Upper lobe of right lung (tissue), 1 donor: ENCODE measurements at regions not wholly inside any gene's neighbourhood (a gene's known extent, or its start where the extent isn't known, plus 50 kb on each side); places are given as distances from the start of the nearest gene placed in this dataset.

Source experiments
- ATAC-seq: fragments of 200-7000 bp; cut with Tn5 transposase; one replicate; pipeline ENCODE4 v1.9.1; 2020; ENCODE audit warnings: mild to moderate bottlenecking, moderate library complexity
- DNase-seq: peaks from one replicate; pipeline ENCODE4 v3.0.0-alpha.2; 2020
- H3K27ac ChIP-seq: fragments of 200-600 bp; one replicate; pipeline ENCODE4 v1.8.0; 2022
- H3K27me3 ChIP-seq: fragments of 200-600 bp; one replicate; pipeline ENCODE4 v1.8.0; 2022; ENCODE audit warnings: mild to moderate bottlenecking
- H3K36me3 ChIP-seq: fragments of 200-600 bp; one replicate; pipeline ENCODE4 v1.8.0; 2022
- H3K4me1 ChIP-seq: fragments of 200-600 bp; one replicate; pipeline ENCODE4 v1.8.0; 2022
- H3K4me3 ChIP-seq: fragments of 200-600 bp; one replicate; pipeline ENCODE4 v1.8.0; 2022; ENCODE audit warnings: mild to moderate bottlenecking
- H3K9me3 ChIP-seq: fragments of 200-600 bp; one replicate; pipeline ENCODE4 v1.8.0; 2022
- intact Hi-C: fragments of 100-400 bp; cut with DNase I; formaldehyde crosslinking; loops from one replicate; pipeline ENCODE4 v1.11.0; 2022
- TF ChIP-seq, protein P1 (sequence below): fragments of 200-600 bp; IDR thresholded peaks from one replicate; pipeline ENCODE4 v1.8.0; 2022; ENCODE audit warnings: antibody characterized with exemption
- donor health status: DM: no; HTN: yes; CAD: no; lungs with severe emphysema.

DNA sequence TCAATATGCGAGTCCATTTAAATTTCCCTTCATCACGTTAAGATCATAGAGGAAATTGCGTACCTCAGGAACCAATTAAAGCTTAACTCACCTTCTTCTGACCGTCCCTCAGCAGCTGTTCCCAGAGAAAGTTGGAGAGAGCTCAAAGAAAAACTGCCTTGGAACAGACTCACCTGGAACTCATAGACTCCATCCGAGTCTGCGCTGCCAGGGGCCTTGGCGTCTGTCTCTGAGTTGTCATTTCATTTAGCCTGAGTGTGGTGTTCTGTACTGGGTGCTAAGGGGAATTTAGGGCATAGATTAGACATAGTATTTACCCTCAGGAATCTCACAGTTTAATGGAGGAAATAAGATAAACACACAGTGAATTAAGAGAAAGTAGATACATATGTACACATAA, 892.7 kb downstream of the TLE1 start:
- no peak for DNase-seq
- ATAC-seq: no peak

DNA sequence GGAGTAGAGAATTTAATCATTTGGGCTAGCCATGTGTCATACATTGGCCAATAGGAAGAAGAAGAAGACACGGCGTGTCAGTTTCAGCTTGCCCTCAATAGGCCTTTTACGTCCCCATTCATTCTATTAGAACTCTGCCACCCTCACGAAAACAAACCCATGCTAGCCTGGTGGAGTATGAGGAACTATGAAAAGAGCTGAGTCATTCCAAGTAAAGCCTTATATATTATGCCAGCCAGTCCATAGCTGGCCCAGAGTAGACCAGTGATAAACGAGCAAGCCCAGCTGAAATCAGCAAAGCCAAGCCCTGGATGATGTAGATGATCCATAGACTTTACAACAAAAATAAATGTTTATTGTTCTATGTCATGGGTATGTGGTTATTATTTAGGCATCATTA, 895.1 kb downstream of the TLE1 start:
- no peak overlapping the region for H3K27ac ChIP-seq
- H3K27me3 ChIP-seq: no peaks in the 10 kb centered on the region
- ATAC-seq (no peak), DNase-seq (no peak)
- TF ChIP-seq, protein P1, sequence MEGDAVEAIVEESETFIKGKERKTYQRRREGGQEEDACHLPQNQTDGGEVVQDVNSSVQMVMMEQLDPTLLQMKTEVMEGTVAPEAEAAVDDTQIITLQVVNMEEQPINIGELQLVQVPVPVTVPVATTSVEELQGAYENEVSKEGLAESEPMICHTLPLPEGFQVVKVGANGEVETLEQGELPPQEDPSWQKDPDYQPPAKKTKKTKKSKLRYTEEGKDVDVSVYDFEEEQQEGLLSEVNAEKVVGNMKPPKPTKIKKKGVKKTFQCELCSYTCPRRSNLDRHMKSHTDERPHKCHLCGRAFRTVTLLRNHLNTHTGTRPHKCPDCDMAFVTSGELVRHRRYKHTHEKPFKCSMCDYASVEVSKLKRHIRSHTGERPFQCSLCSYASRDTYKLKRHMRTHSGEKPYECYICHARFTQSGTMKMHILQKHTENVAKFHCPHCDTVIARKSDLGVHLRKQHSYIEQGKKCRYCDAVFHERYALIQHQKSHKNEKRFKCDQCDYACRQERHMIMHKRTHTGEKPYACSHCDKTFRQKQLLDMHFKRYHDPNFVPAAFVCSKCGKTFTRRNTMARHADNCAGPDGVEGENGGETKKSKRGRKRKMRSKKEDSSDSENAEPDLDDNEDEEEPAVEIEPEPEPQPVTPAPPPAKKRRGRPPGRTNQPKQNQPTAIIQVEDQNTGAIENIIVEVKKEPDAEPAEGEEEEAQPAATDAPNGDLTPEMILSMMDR: no peak
- intact Hi-C loops: no loop called here
- no peaks in the 10 kb centered on the region for H3K36me3 ChIP-seq
- H3K9me3 ChIP-seq: no peaks in the 10 kb centered on the region
- no peak overlapping the region for H3K4me3 ChIP-seq
- H3K4me1 ChIP-seq: peaks cover 4% of the 10 kb centered on the region

More for the DNA sequence above, 892.7 kb downstream of the TLE1 start:
- Histone ChIP-seq H3K27ac (no peak overlapping the region), H3K27me3 (no peaks in the 10 kb centered on the region), H3K36me3 (no peaks in the 10 kb centered on the region), H3K4me3 (no peak overlapping the region), H3K4me1 (peaks cover 5% of the 10 kb centered on the region), H3K9me3 (no peaks in the 10 kb centered on the region)
- intact Hi-C loops: no loop called here
- TF ChIP-seq, protein P1: no peak

DNA sequence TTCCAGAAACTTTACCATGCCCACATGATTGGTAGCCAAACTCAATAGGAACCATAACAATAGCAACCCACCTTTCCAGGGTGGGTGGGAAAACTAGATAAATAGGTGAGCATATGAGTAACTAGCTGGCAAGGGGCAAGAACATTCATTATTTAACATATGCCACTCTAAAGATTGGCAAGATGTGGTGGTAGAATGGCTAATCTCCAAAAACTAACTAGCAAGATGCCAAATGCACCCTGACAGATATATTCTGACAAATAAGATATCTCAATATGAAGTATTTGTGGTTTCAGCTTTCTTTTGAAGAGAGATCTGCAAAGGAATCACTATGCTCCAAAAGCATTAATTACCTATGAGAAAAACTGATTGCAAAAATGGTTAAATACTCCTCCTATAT, 895.6 kb downstream of the TLE1 start:
- Histone ChIP-seq H3K27me3 (no peaks in the 10 kb centered on the region), H3K9me3 (no peaks in the 10 kb centered on the region), H3K4me1 (no peaks in the 10 kb centered on the region), H3K4me3 (no peak overlapping the region), H3K36me3 (no peaks in the 10 kb centered on the region), H3K27ac (no peak overlapping the region)
- ATAC-seq (no peak), DNase-seq (no peak)
- TF ChIP-seq, protein P1: no peak
- intact Hi-C loops: no loop called here

DNA sequence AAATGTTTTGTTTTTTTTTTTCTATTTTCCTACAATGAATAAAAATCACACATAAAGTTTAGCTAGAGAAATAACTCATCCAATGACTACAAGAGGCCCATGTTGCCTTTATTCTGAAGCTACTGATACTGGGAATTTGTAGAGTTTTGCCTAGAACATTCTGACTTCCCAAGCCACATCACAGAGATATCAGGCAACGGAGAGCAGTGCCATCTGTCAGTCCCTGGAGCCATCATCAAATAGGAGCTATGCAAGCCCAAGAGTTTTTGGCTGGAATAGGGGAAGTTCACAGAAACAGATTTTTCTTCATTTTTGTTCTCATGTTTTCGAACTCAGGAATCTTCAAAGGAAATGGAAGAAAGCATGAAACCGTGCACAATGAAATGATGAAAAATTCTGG, 896.6 kb downstream of the TLE1 start:
- no peaks in the 10 kb centered on the region for H3K36me3 ChIP-seq
- ATAC-seq (peak; percentile 47), DNase-seq (no peak)
- H3K4me1 ChIP-seq: no peaks in the 10 kb centered on the region
- intact Hi-C loops: no loop called here
- H3K9me3 ChIP-seq: no peaks in the 10 kb centered on the region
- no peaks in the 10 kb centered on the region for H3K27me3 ChIP-seq
- H3K27ac ChIP-seq: no peak overlapping the region
- TF ChIP-seq, protein P1: no peak
- H3K4me3 ChIP-seq: no peak overlapping the region

DNA sequence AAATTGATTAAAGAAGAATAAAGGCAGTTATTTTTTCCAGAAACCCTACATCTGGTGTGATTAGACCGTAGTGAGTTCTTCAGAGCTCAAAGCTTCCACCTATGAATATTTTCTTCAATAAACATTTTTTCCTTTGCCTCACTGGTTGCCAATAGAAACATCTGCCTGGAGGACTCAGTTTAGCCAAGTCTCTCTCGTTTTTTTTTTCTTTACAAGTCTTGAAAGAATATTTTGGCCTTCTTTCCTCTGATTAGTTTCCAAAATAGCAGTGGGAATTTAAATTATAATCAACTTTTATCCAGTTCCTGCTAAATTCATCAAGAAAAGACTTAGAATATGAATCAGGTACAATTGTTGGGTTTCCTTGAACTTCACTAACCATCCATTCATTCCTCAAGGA, 897.5 kb downstream of the TLE1 start:
- no peak for DNase-seq
- no peak for ATAC-seq
- H3K27ac ChIP-seq: no peak overlapping the region

More for the DNA sequence above, 897.5 kb downstream of the TLE1 start:
- H3K4me1 ChIP-seq: no peaks in the 10 kb centered on the region
- TF ChIP-seq, protein P1: no peak
- no peaks in the 10 kb centered on the region for H3K9me3 ChIP-seq
- H3K4me3 ChIP-seq: no peak overlapping the region
- intact Hi-C loops: no loop called here
- H3K27me3 ChIP-seq: no peaks in the 10 kb centered on the region
- no peaks in the 10 kb centered on the region for H3K36me3 ChIP-seq
